Panc1 (cell line): ENCODE measurements at regions not wholly inside any gene's neighbourhood (a gene's known extent, or its start where the extent isn't known, plus 50 kb on each side); places are given as distances from the start of the nearest gene placed in this dataset.

Experiments
- ATAC-seq: fragments of 200-7000 bp; cut with Tn5 transposase; 2 replicates; pipeline ENCODE4 v1.9.1; 2020; ENCODE audit warnings: mild to moderate bottlenecking, moderate library complexity
- BruUV-seq: library from RNA; stranded (reverse); fragments of 400-500 nt; replicated peaks from 2 replicates; lab custom pipeline; 2021; lab: Mats Ljungman, UMichigan
- CTCF ChIA-PET: fragments of 300-600 bp; sonication (Branson Sonifier 250); formaldehyde crosslinking; loops from one replicate; lab custom pipeline; 2022; ENCODE audit warnings: antibody characterized with exemption; lab: Charles Lee
- POLR2A ChIA-PET: fragments of 300-600 bp; sonication (Branson Sonifier 250); formaldehyde crosslinking; loops from one replicate; lab custom pipeline; 2022; ENCODE audit warnings: antibody characterized with exemption; lab: Charles Lee
- DNase-seq: peaks from one replicate; pipeline ENCODE4 v3.0.0-alpha.2; 2010; ENCODE audit warnings: low read depth, low spot score
- H3K27ac ChIP-seq: 2 replicates; pipeline ENCODE4 v1.5.1; 2011; ENCODE audit warnings: mild to moderate bottlenecking, low read length, inconsistent platforms
- H3K27me3 ChIP-seq: fragments of 200-500 bp; sonication (Bioruptor generic); 2 replicates; pipeline ENCODE4 v1.6.0; 2014; ENCODE audit warnings: low read length, inconsistent platforms; ENCODE audit not compliant: control insufficient read depth, insufficient read depth
- H3K36me3 ChIP-seq: fragments of 200-500 bp; sonication (Bioruptor generic); 2 replicates; pipeline ENCODE4 v1.5.1; 2014; ENCODE audit warnings: inconsistent platforms, mild to moderate bottlenecking, low read length, moderate library complexity; ENCODE audit not compliant: control insufficient read depth, insufficient read depth
- H3K4me1 ChIP-seq: 2 replicates; pipeline ENCODE4 v1.5.1; 2011; ENCODE audit warnings: inconsistent platforms, mild to moderate bottlenecking, low read length, moderate library complexity; ENCODE audit not compliant: control insufficient read depth, insufficient read depth
- H3K4me3 ChIP-seq, 2 experiments: 2 replicates each; pipeline ENCODE4 v1.5.1; 2011 to 2012; ENCODE audit warnings: low read depth in 2 of 2, low read length in 2 of 2, mild to moderate bottlenecking in 2 of 2, inconsistent platforms in 1 of 2, moderate library complexity in 1 of 2
- H3K9me3 ChIP-seq: fragments of 200-500 bp; sonication (Bioruptor generic); 2 replicates; pipeline ENCODE4 v1.5.1; 2014; ENCODE audit warnings: low read depth, mild to moderate bottlenecking, inconsistent platforms, low read length, moderate library complexity; ENCODE audit not compliant: control insufficient read depth, insufficient read depth
- POLR2AphosphoS5 ChIP-seq: IDR thresholded peaks from 2 replicates; pipeline ENCODE4 v1.6.1; 2012; ENCODE audit warnings: mild to moderate bottlenecking, low read depth, low read length, moderate library complexity
- REST ChIP-seq, 2 experiments: IDR thresholded peaks; 2 replicates each; pipeline ENCODE4 v1.6.1; 2011 to 2012; ENCODE audit warnings: low read depth in 2 of 2, control low read depth in 1 of 2, low read length in 1 of 2, mild to moderate bottlenecking in 1 of 2, moderate library complexity in 1 of 2; ENCODE audit not compliant: insufficient read depth in 1 of 2
- SIN3A ChIP-seq: IDR thresholded peaks from 2 replicates; pipeline ENCODE4 v1.6.1; 2012; ENCODE audit warnings: low read depth, mild to moderate bottlenecking, low read length, moderate library complexity, borderline replicate concordance; ENCODE audit not compliant: insufficient read depth
- TCF7L2 ChIP-seq: IDR thresholded peaks from 2 replicates; pipeline ENCODE4 v1.6.1; 2011; ENCODE audit warnings: mild to moderate bottlenecking, low read depth, low read length, inconsistent platforms
- in situ Hi-C: cut with HindIII; loops from 2 replicates; pipeline ENCODE4 v1.10.0; 2016; ENCODE audit warnings: low sequenced_read_pairs, low pct_unique_long_range_greater_than_20kb
- intact Hi-C: fragments of 100-400 bp; cut with micrococcal nuclease; formaldehyde crosslinking; loops from one replicate; pipeline ENCODE4 v1.10.0; 2022; ENCODE audit not compliant: unreplicated experiment
- TF ChIP-seq, protein P1 (sequence below): fragments of 450-650 bp; IDR thresholded peaks from 2 replicates; pipeline ENCODE4 v1.5.1; 2017; ENCODE audit warnings: mild to moderate bottlenecking

DNA sequence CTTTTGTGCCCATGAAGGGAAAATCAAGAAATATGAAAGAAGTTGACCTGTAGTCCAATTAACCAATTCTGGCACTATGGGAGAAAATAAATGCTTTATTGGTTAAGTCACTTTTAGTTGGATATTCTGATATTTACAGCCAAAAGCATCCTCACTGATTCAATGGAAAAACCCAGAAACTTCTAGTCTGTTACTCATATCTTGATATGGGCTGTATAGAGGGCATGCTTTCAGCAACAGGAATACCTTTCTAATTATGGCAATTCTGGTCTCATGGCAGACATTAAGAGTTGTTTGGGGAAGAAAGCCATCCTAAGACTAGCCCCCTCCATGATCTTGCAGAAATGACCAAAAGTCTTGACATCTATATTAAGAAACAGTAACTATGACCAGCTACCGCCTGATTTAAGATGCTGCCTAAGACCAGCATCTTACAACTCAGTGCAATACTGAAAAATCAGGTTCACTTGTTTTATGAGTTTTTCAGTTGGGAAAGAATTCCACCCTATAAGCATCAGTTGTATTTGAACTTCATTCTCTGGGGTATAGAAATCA lies 91.5 kb upstream of the VAV3 start:
- TF ChIP-seq TCF7L2 = no peak
- TF ChIP-seq SIN3A = no peak
- no peak for TF ChIP-seq REST (IDR thresholded peaks at IDR 0.05; ENCODE audit: insufficient read depth in 1 of 2, low read depth in 2 of 2, low read length in 1 of 2)
- TF ChIP-seq POLR2AphosphoS5 = no peak
- TF ChIP-seq, protein P1, sequence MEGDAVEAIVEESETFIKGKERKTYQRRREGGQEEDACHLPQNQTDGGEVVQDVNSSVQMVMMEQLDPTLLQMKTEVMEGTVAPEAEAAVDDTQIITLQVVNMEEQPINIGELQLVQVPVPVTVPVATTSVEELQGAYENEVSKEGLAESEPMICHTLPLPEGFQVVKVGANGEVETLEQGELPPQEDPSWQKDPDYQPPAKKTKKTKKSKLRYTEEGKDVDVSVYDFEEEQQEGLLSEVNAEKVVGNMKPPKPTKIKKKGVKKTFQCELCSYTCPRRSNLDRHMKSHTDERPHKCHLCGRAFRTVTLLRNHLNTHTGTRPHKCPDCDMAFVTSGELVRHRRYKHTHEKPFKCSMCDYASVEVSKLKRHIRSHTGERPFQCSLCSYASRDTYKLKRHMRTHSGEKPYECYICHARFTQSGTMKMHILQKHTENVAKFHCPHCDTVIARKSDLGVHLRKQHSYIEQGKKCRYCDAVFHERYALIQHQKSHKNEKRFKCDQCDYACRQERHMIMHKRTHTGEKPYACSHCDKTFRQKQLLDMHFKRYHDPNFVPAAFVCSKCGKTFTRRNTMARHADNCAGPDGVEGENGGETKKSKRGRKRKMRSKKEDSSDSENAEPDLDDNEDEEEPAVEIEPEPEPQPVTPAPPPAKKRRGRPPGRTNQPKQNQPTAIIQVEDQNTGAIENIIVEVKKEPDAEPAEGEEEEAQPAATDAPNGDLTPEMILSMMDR = no peak
- H3K4me1 ChIP-seq = no peaks in the 10 kb centered on the region
- in situ Hi-C loops (no loop called here), intact Hi-C loops (no loop called here)
- H3K27me3 ChIP-seq = no peaks in the 10 kb centered on the region
- ATAC-seq = no peak
- POLR2A ChIA-PET = no interaction called here
- no peak overlapping the region for H3K27ac ChIP-seq
- H3K4me3 ChIP-seq = no peak overlapping the region
- H3K36me3 ChIP-seq = no peaks in the 10 kb centered on the region
- DNase-seq = no peak
- CTCF ChIA-PET = interaction anchor here (0.6 kb wide), 1 partner anchor 95 kb away, joined by 3 read pairs; no protein-coding TSS in a partner anchor
- no peaks in the 10 kb centered on the region for H3K9me3 ChIP-seq
- no TSS peak for BruUV-seq

DNA sequence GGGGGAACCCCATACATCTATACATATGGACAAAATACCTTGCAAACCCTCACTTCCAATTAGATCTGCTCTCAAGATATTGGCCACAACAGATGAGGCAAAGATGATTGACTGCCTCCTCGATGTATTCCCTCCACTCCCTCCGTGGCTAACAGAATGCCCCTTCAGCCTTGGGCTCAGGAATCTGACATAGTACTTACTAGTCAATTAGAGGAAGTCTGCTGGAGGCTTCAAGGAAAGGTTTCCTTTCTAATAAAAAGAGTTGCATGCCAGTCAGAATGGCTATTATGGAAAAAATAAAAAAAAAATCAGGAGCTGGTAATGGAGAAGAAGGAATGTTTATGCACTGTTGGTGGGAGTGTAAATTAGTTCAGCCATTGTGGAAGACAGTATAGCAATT lies 90.4 kb upstream of the VAV3 start:
- ChIA-PET CTCF (no interaction called here), POLR2A (no interaction called here)
- no peak overlapping the region for H3K4me3 ChIP-seq
- ATAC-seq (no peak), DNase-seq (no peak)
- no peak overlapping the region for H3K27ac ChIP-seq
- no peaks in the 10 kb centered on the region for H3K36me3 ChIP-seq
- BruUV-seq = no TSS peak
- H3K27me3 ChIP-seq = no peaks in the 10 kb centered on the region
- intact Hi-C loops (no loop called here), in situ Hi-C loops (no loop called here)
- no peaks in the 10 kb centered on the region for H3K4me1 ChIP-seq
- no peaks in the 10 kb centered on the region for H3K9me3 ChIP-seq
- TF ChIP-seq TCF7L2 = no peak

- in situ Hi-C loops (no loop called here), intact Hi-C loops (no loop called here)
- no TSS peak for BruUV-seq
- H3K27me3 ChIP-seq = no peaks in the 10 kb centered on the region
- DNase-seq = no peak
- ChIA-PET CTCF (no interaction called here), POLR2A (no interaction called here)
- H3K4me1 ChIP-seq = no peaks in the 10 kb centered on the region
- H3K4me3 ChIP-seq = no peak overlapping the region
- TF ChIP-seq, protein P1 = no peak
- TF ChIP-seq POLR2AphosphoS5 = no peak
- no peak for ATAC-seq
- no peaks in the 10 kb centered on the region for H3K9me3 ChIP-seq
- no peak overlapping the region for H3K27ac ChIP-seq
- no peaks in the 10 kb centered on the region for H3K36me3 ChIP-seq
Measured at GRCh38 chr1:108054396-108054795, 89.4 kb upstream of the VAV3 start.
